ENCODE measurements at regions not wholly inside any gene's neighbourhood (a gene's known extent, or its start where the extent isn't known, plus 50 kb on each side); places are given as distances from the start of the nearest gene placed in this dataset.

DNA sequence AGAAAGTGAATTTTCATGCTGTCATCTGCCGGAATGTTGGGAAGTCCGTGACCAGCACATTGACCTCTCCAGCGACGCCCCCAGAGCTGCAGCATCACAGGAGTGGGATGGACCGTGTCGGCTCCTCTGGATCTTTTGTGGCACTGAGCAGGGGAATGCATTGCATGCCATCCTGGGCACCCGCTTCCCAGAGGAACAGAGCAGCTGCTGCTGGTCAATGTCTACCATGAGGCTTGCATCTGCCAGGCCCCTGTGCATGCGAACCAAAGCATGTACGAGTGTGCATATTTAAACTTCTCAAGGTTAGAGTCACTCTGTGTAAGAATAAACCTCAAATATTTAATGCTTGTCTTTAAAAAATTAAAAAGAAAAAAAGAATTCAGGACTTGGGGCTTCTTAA, 414.8 kb downstream of the GADD45G start:
- TF ChIP-seq EP300 (IDR thresholded peaks at IDR 0.05): no peak
- TF ChIP-seq POLR2AphosphoS5 (IDR thresholded peaks at IDR 0.05): no peak
- TF ChIP-seq, protein P1, sequence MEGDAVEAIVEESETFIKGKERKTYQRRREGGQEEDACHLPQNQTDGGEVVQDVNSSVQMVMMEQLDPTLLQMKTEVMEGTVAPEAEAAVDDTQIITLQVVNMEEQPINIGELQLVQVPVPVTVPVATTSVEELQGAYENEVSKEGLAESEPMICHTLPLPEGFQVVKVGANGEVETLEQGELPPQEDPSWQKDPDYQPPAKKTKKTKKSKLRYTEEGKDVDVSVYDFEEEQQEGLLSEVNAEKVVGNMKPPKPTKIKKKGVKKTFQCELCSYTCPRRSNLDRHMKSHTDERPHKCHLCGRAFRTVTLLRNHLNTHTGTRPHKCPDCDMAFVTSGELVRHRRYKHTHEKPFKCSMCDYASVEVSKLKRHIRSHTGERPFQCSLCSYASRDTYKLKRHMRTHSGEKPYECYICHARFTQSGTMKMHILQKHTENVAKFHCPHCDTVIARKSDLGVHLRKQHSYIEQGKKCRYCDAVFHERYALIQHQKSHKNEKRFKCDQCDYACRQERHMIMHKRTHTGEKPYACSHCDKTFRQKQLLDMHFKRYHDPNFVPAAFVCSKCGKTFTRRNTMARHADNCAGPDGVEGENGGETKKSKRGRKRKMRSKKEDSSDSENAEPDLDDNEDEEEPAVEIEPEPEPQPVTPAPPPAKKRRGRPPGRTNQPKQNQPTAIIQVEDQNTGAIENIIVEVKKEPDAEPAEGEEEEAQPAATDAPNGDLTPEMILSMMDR (IDR thresholded peaks at IDR 0.05): no peak
- no peak for TF ChIP-seq POLR2A (IDR thresholded peaks at IDR 0.05)

All from upper lobe of left lung (tissue), 4 donors.